Motor neuron (in vitro differentiated cells): ENCODE measurements at regions not wholly inside any gene's neighbourhood (a gene's known extent, or its start where the extent isn't known, plus 50 kb on each side); places are given as distances from the start of the nearest gene placed in this dataset.
A peak's percentile ranks its signal among the peaks of the same experiment; 100 is the strongest.

ENCODE experiments used
- ATAC-seq, 8 experiments: fragments of 200-7000 bp; cut with Tn5 transposase; replicated peaks in 6 of 8; 2 replicates each; pipeline ENCODE4 v1.8.0; 2021; ENCODE audit warnings: mild to moderate bottlenecking in 8 of 8, moderate library complexity in 8 of 8
- H3K27ac ChIP-seq, 2 donors: fragments of 250-450 bp; sonication (Bioruptor Pico); 2 replicates each; pipeline ENCODE4 v1.9.0; 2021; ENCODE audit warnings: antibody characterized with exemption in 2 of 2, mild to moderate bottlenecking in 2 of 2, moderate library complexity in 1 of 2
- H3K4me1 ChIP-seq, 2 donors: fragments of 250-450 bp; sonication (Bioruptor Pico); replicated peaks in 1 of 2; 2 replicates each; pipeline ENCODE4 v1.6.1; 2021; ENCODE audit warnings: antibody characterized with exemption in 2 of 2, mild to moderate bottlenecking in 2 of 2, moderate library complexity in 1 of 2
- H3K4me3 ChIP-seq, 5 donors: fragments of 250-450 bp; sonication (Bioruptor Pico); 2 replicates each; pipeline ENCODE4 v1.9.0; 2021; ENCODE audit warnings: antibody characterized with exemption in 5 of 5, mild to moderate bottlenecking in 5 of 5, moderate library complexity in 4 of 5
- WGBS, 10 experiments: fragments of 450-650 bp; shearing (Covaris generic); methylation state at CpG; one replicate each; pipeline ENCODE4 v1.0.0; 2022; 5-methylcytosine and 5-hydroxymethylcytosine counted together
- in situ Hi-C, 9 experiments: fragments of 400-800 bp; cut with MboI; loops; one replicate each; pipeline ENCODE4 v1.15.0; 2021; ENCODE audit warnings: low sequenced_read_pairs in 9 of 9, low pct_unique_long_range_greater_than_20kb in 2 of 9; ENCODE audit not compliant: unreplicated experiment in 9 of 9

DNA sequence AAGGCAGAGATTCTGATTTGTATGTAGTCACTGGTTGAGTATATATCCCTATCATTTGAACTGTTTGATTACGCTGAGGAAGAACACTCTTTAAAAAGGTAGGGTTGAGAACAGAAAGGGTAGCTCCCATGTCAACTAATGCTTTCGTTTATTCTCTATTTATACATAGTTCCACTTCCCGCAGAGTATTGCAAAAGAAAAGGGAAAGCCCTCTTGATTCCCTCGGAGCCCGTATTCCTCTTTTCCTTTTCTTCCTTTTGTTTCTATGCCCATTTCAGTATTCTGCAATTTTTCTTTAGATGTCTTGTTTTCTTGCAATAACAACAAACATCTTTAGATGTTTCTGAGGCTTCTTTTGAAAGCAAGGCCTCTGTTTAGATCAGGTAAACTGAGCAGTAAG lies 78.2 kb downstream of the DNTTIP2 start:
- ATAC-seq, result no peak
- Histone ChIP-seq H3K4me3 (no peak overlapping the region), H3K4me1 (peaks cover 0 to 8% of the 10 kb centered on the region in 2 donors), H3K27ac (no peak overlapping the region)
- in situ Hi-C loops, result loop anchor here in 5 of 9 experiments (25.0 kb wide), 3 partner anchors 164 to 489 kb away; partner anchors contain the start of gene FNBP1L (in 1 of the 5)
- 81 to 100% (median 93%) methylated on average over 1 to 5 of the region's 5 CpGs for WGBS, 10 experiments

DNA sequence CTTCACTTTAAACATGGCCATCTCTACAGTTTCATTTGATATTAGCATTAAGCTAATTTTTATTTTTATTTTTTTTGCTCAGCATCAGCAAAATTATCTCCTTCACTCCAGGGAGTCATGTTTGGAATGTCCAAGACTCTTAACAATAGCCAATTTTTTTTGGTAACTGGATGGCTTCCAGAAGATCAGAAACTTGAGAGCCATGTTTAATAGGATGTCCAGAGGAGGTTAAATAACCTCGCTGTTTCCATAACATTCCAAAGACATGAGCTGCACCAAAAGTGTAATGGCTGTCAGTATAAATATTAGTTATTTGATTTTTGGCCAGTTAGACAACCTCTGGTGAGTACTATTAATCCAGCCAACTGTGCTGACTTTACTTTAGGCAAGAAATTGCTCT lies 80.7 kb downstream of the DNTTIP2 start:
- H3K4me3 ChIP-seq, result no peak overlapping the region
- no peak overlapping the region for H3K27ac ChIP-seq
- peaks cover 0 to 8% of the 10 kb centered on the region in 2 donors for H3K4me1 ChIP-seq
- in situ Hi-C loops, result no loop called here
- WGBS, 10 experiments, result 0 to 100% (median 88%) methylated on average over 1 of the region's 1 CpG; no CpG with 5 or more reads in 1 of the 10 experiments
- ATAC-seq, result no peak

DNA sequence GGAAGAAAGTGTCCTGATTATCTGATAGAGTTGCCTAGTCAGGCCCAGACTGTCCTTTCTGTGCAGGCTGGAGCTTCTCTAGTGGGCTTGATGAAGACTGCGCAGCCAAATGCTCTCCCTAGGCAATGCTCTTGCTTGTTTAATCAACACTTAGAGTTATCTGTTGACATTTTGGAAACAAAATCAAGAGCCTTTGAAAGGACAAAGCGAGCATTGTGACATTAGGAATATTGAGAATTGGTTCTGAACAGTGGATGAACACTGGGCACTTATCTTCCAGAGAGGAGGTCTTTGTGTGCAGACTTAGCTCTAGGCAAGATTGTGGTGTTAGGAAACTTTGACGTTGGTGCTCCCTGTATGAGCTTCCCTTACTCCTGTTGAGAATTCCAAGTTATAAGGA lies 94.5 kb downstream of the DNTTIP2 start:
- WGBS, 10 experiments, result 82 to 100% (median 100%) methylated on average over 1 to 3 of the region's 3 CpGs; no CpG with 5 or more reads in 3 of the 10 experiments
- no peak overlapping the region for H3K4me3 ChIP-seq
- no peak for ATAC-seq
- in situ Hi-C loops, result no loop called here
- no peak overlapping the region for H3K27ac ChIP-seq
- H3K4me1 ChIP-seq, result no peaks in the 10 kb centered on the region

DNA sequence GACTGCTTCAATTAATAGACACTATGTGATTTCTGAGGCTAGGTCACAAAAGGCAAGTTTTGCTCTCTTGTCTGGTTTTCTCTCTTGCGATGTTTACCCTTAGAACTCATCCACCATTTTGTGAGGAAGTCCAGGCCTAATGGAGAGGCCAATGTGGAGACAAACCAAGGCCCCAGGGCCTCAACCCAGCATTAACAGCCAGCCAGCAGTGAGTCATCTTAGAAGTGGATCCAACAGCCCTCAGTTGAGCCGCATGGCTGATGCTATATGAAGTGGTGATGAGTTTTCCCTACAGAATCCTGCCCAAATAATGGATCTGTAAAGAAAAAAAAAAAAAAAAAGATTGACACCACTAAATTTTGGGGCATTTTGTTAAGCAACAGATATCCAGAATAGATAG lies 95.1 kb downstream of the DNTTIP2 start:
- 90 to 100% (median 100%) methylated on average over 1 to 2 of the region's 2 CpGs; no CpG with 5 or more reads in 3 of the 10 experiments for WGBS, 10 experiments
- in situ Hi-C loops, result no loop called here
- Histone ChIP-seq H3K4me1 (no peaks in the 10 kb centered on the region), H3K4me3 (no peak overlapping the region), H3K27ac (no peak overlapping the region)
- no peak for ATAC-seq

DNA sequence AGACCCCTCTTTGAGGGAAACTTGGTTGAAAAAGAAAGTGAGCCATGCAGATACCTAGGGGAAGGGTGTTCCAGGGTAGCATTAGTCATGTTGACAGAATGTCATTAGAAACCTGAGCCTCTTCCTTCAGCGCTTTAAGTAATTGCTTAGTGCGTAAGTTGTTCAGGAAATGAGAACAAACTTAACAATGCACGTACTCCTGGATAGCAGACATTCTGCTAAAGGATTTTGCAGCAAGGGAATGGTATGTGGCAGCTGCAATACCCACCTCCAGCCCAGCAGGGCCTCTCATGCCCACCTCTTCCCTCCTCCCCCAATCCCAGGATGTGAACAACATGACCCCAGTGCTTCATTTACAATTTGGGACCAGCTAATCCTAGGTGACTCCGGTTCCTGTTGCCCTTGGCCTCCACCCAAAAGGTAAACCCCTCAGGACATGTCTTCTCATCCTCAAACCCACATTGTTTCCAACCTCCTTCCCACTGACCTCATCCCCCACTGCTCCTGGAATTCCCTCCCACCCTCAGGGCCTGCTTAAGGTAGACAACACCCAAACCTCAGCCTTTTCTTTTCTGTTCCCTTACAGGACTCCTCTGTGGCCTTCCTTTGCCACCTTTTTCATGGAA lies 98.0 kb upstream of the BCAR3 start:
- ATAC-seq, result peak in 3 of 8 experiments; percentile 72 to 97 (median 80)
- Histone ChIP-seq H3K4me1 (peaks cover 0 to 12% of the 10 kb centered on the region in 2 donors), H3K27ac (no peak overlapping the region), H3K4me3 (no peak overlapping the region)
- in situ Hi-C loops, result no loop called here
- 23 to 100% (median 80%) methylated on average over 1 to 4 of the region's 4 CpGs; no CpG with 5 or more reads in 1 of the 10 experiments for WGBS, 10 experiments

DNA sequence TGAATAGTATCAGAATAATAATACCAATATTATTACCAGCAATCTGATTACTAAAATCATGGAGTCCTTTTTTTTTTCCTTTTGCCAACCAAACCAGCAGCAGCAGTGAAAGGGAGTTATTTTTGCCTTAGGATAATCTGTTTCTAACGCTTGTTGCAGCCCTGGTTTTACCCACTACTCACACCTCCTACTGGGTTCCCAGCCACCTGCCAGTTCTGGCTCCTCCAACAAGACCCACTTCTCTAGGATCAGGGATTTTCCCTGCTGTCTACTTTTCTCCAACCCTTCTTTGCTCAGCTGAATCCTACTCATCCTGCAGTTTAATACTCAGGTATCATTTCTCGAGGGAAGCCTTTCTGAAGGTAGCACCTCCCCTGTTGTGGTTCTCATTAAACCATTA lies 96.8 kb upstream of the BCAR3 start:
- ATAC-seq, result no peak

DNA sequence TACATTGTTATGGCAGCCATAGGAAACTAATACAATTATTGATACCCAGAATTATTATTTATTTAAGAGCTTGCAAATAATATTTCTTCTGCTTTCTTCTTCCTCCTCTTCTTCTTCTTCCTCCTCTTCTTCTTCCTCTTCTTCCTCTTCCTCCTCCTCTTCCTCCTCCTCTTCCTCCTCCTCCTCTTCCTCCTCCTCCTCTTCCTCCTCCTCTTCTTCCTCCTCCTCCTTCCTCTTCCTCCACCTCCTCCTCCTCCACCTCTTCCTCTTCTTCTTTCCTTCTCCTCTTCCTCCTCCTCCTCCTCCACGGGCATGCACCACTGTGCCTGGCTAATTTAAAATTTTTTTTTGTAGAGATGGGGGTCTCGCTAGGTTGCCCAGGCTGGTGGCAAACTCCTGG lies 95.6 kb upstream of the BCAR3 start:
- Histone ChIP-seq H3K27ac (no peak overlapping the region), H3K4me3 (no peak overlapping the region), H3K4me1 (peaks cover 0 to 12% of the 10 kb centered on the region in 2 donors)
- WGBS, 10 experiments, result 80 to 100% (median 82%) methylated on average over 1 to 2 of the region's 2 CpGs; no CpG with 5 or more reads in 7 of the 10 experiments
- ATAC-seq, result no peak
- in situ Hi-C loops, result no loop called here

More for the DNA sequence above, 96.8 kb upstream of the BCAR3 start:
- Histone ChIP-seq H3K27ac (no peak overlapping the region), H3K4me3 (no peak overlapping the region), H3K4me1 (peaks cover 0 to 12% of the 10 kb centered on the region in 2 donors)
- 60 to 100% (median 90%) methylated on average over 1 to 2 of the region's 2 CpGs; no CpG with 5 or more reads in 3 of the 10 experiments for WGBS, 10 experiments
- in situ Hi-C loops, result no loop called here

DNA sequence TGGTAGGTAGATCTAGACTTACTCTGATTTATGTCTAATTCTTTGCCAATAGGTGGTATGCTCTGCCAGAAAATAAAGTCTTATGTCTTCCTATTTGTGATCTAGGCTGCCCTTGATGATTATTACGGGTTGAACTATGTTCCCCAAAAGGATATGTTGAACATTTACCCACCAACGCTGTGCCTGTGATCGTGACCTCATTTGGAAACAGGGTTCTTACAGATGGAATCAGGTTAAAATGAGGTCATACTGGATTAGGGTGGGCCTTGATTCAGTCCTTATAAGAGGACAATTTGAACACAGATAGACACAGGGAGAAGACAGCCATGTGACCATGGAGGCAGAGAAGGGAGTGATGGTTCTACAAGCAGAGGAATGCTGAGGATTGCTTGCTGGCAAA lies 95.1 kb upstream of the BCAR3 start:
- WGBS, 10 experiments, result 64 to 98% (median 89%) methylated on average over 2 to 3 of the region's 3 CpGs; no CpG with 5 or more reads in 2 of the 10 experiments
- ATAC-seq, result no peak
- Histone ChIP-seq H3K27ac (no peak overlapping the region), H3K4me1 (peaks cover 0 to 16% of the 10 kb centered on the region in 2 donors), H3K4me3 (no peak overlapping the region)
- in situ Hi-C loops, result no loop called here

DNA sequence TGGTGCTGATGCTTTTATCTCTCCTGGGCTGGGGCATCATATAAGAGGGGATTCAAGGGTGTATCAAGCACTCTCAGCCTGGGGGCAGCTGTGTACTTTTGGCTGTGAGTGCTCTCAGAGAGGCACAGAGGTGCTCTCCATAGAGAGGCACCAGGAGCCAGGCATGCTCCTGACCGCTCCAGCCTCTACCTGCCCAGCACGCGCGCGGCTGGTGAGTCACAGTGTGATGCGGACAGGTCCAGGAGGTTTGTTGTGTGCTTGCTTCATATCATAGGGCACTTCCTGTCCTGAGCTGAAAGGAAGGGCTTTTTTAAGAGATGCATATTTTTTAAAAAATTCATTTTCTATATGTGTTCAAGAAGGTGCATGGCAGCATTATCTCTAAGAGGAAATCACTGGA lies 93.6 kb upstream of the BCAR3 start:
- Histone ChIP-seq H3K4me1 (peaks cover 2 to 20% of the 10 kb centered on the region in 2 donors), H3K4me3 (no peak overlapping the region), H3K27ac (no peak overlapping the region)
- ATAC-seq, result peak in 1 of 8 experiments; percentile 46
- WGBS, 10 experiments, result 91 to 100% (median 100%) methylated on average over 1 to 6 of the region's 6 CpGs; no CpG with 5 or more reads in 4 of the 10 experiments
- in situ Hi-C loops, result no loop called here

DNA sequence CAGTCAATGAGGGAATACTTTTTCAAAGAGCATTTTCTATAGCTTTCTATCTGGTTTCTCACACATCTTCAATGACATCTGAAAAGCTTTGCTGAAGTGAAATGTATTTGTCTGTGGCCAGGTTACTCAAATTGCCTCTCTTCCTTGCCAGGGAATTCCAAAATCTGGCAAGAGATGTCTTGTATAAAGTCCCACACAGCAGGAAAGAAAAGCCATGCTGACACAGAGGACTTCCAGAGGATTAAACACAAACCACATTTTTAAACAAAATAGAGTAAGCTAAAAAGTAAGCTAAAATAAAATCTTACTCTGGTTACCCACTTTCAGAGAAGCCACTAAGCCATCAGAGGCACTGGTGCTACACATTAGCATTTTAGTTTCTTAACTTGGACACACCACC lies 93.1 kb upstream of the BCAR3 start:
- no peak for ATAC-seq
- Histone ChIP-seq H3K4me1 (peaks cover 7 to 25% of the 10 kb centered on the region in 2 donors), H3K4me3 (no peak overlapping the region), H3K27ac (no peak overlapping the region)
- in situ Hi-C loops, result no loop called here

DNA sequence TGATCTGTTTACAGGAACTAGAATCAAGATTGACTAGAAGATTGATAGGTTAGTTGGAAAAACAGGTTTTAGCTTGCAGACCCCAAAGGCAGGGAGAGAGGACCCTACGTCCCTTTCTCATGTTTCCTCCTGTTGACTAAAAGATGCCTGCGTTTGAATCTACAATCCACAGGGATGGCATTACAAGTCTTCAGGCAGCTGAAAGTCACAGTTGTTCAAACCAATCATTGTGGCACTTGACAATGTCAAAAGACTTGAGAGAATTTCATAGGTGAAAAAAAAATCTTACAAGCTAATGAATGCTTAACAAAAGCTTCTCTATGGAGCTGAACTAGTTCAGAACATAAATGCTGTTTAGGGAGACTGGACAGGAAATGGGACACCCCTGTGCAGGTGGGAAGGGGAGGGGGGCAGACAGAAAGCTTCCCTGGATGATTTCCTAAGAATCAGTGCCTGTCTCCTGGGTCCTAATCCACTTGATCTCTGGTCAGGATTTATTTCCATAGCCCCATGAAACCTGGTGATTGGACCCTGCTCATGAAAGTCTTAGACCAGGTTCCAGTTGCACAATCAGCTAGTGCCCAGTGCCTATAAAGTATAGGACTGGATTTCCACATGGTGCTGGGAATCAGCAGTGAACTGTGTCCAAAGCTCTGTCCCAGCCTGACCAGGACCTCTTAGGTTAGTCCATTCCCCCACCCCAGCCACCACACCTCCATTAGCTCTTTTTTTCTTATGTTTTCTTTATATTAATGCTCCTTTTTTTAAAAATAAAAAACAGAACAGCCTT lies 91.6 kb upstream of the BCAR3 start:
- 31 to 91% (median 50%) methylated on average over 1 to 2 of the region's 2 CpGs; no CpG with 5 or more reads in 3 of the 10 experiments for WGBS, 10 experiments
- ATAC-seq, result no peak
- Histone ChIP-seq H3K4me3 (no peak overlapping the region), H3K27ac (no peak overlapping the region), H3K4me1 (peaks cover 22 to 40% of the 10 kb centered on the region in 2 donors)
- in situ Hi-C loops, result no loop called here

DNA sequence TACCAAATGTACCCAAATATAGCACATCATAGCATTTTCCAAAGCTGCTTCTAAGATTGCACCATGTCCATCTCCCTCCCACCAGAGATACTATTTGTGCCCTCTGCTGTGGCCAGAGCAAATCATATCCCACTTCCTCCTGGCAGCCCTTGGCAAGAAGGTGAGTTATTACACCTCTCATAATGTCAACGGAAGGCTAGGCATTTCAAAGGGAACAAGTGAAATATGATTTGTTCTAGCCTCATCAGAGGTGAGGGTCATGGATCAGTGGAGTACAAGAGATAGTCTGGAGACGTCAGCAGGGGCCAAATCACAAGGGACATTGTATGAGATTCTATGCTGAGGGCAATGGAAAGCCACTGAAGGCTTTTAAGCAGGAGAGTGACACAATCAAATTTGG lies 90.2 kb upstream of the BCAR3 start:
- H3K27ac ChIP-seq, result no peak overlapping the region
- 44 to 100% (median 72%) methylated on average over 1 to 2 of the region's 2 CpGs; no CpG with 5 or more reads in 4 of the 10 experiments for WGBS, 10 experiments
- no peak for ATAC-seq
- in situ Hi-C loops, result no loop called here
- peaks cover 29 to 46% of the 10 kb centered on the region in 2 donors for H3K4me1 ChIP-seq
- no peak overlapping the region for H3K4me3 ChIP-seq

DNA sequence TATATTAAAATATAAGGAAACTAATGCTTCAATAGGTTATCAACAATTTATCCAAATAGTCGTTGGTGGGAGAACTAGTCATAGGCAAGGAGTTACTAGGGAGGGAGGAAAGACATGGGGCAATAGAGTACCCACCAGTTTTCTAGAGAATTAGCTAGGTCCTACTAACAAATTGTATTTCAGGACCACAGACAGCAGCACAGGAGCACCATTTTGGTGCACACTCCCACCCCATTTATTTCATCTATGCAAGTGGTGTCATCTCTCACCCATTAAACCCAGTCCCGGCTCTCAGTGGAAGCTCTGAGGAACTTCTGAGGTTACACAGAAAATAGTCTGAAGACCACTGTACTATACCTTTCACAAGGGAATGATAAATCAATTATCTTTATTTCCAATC lies 89.0 kb upstream of the BCAR3 start:
- Histone ChIP-seq H3K27ac (no peak overlapping the region), H3K4me1 (peaks cover 34 to 43% of the 10 kb centered on the region in 2 donors), H3K4me3 (no peak overlapping the region)
- in situ Hi-C loops, result no loop called here
- WGBS, 10 experiments, result 0 to 100% (median 63%) methylated on average over 1 to 2 of the region's 2 CpGs; no CpG with 5 or more reads in 2 of the 10 experiments
- ATAC-seq, result no peak
